Right lobe of liver (tissue), 4 donors: ENCODE measurements at regions not wholly inside any gene's neighbourhood (a gene's known extent, or its start where the extent isn't known, plus 50 kb on each side); places are given as distances from the start of the nearest gene placed in this dataset.

Experiments used
- POLR2A ChIP-seq: fragments of 450-650 bp; IDR thresholded peaks from one replicate; pipeline ENCODE4 v1.6.1; 2017; ENCODE audit warnings: antibody characterized with exemption, mild to moderate bottlenecking
- TF ChIP-seq, protein P1 (sequence below), 4 donors: fragments of 200-600 bp in 3 of 4; fragments of 450-650 bp in 1 of 4; IDR thresholded peaks; one replicate each; pipeline versions ENCODE4 v1.5.1 to v1.8.0; 2016 to 2022; ENCODE audit warnings: antibody characterized with exemption in 4 of 4, mild to moderate bottlenecking in 2 of 4
- donor health status: DM: no; HTN: no; CAD: no.
- donor health status: DM: no; HTN: no; CAD: no.
- donor health status: DM: no; HTN: yes; CAD: no.

DNA sequence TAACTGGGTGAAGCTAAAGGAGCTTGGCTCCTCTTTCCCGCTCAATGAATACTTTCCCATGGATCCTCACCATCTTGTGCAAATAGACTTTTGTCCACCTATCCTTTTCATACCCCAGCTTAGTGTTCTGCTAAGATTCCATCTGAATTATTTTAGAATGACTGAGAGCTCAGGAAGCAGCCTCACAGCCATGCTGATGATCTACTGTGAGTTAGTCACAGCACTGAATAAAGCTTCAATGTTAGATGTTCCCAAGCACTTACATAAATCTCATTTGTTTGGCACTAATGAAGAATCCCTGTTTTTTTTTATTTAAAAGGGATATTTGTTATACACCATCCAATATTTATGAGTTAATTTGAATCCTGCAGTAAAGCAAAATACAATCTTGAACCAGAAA is 317.6 kb upstream of the TRPC7 start:
- TF ChIP-seq, protein P1, sequence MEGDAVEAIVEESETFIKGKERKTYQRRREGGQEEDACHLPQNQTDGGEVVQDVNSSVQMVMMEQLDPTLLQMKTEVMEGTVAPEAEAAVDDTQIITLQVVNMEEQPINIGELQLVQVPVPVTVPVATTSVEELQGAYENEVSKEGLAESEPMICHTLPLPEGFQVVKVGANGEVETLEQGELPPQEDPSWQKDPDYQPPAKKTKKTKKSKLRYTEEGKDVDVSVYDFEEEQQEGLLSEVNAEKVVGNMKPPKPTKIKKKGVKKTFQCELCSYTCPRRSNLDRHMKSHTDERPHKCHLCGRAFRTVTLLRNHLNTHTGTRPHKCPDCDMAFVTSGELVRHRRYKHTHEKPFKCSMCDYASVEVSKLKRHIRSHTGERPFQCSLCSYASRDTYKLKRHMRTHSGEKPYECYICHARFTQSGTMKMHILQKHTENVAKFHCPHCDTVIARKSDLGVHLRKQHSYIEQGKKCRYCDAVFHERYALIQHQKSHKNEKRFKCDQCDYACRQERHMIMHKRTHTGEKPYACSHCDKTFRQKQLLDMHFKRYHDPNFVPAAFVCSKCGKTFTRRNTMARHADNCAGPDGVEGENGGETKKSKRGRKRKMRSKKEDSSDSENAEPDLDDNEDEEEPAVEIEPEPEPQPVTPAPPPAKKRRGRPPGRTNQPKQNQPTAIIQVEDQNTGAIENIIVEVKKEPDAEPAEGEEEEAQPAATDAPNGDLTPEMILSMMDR (IDR thresholded peaks at IDR 0.05) = no peak
- TF ChIP-seq POLR2A = no peak
